22Rv1 (cell line): ENCODE measurements at regions not wholly inside any gene's neighbourhood (a gene's known extent, or its start where the extent isn't known, plus 50 kb on each side); places are given as distances from the start of the nearest gene placed in this dataset.

Experiments used
- CTCF ChIP-seq: fragments of 450-650 bp; IDR thresholded peaks from 2 replicates; pipeline ENCODE4 v1.5.1; 2017; ENCODE audit warnings: mild to moderate bottlenecking
- ZFX ChIP-seq: fragments of 450-650 bp; IDR thresholded peaks from 2 replicates; pipeline ENCODE4 v1.6.1; 2017; ENCODE audit warnings: antibody characterized with exemption, borderline replicate concordance

GRCh38 chr14:73786636-73787485 is 64.8 kb upstream of the PTGR2 start:
- no peak for TF ChIP-seq CTCF
- TF ChIP-seq ZFX, result no peak
